ENCODE measurements at regions not wholly inside any gene's neighbourhood (a gene's known extent, or its start where the extent isn't known, plus 50 kb on each side); places are given as distances from the start of the nearest gene placed in this dataset.

GRCh38 chr2:10188729-10189305 is 66.3 kb downstream of the RRM2 start:
- Histone ChIP-seq H3K79me2 (no peaks in the 10 kb centered on the region), H3K27me3 (no peaks in the 10 kb centered on the region), H3K36me3 (replicated peaks; ENCODE audit: insufficient read depth, low read depth) (no peaks in the 10 kb centered on the region), H3K4me2 (no peak overlapping the region), H3K9me3 (ENCODE audit: low read depth) (no peaks in the 10 kb centered on the region), H3K4me3 (no peak overlapping the region), H3K9me2 (replicated peaks; ENCODE audit: insufficient read depth) (no peaks in the 10 kb centered on the region), H3K27ac (no peak overlapping the region), H3K4me1 (ENCODE audit: insufficient read depth) (no peaks in the 10 kb centered on the region), H4K20me1 (ENCODE audit: insufficient read depth, poor library complexity, severe bottlenecking) (no peaks in the 10 kb centered on the region), H2AFZ (no peak overlapping the region)
- no peak for TF ChIP-seq EZH2 (IDR thresholded peaks at IDR 0.05; ENCODE audit: borderline replicate concordance)
- TF ChIP-seq EZH2phosphoT487 (IDR thresholded peaks at IDR 0.05; ENCODE audit: low read depth, severe bottlenecking, unreplicated experiment), result no peak
- TF ChIP-seq CTCF (IDR thresholded peaks at IDR 0.05; ENCODE audit: poor library complexity), result no peak
- DNase-seq (ENCODE audit: low spot score), result no peak
- WGBS (ENCODE audit: low lambda C conversion rate, missing lambda C conversion rate), result 96% methylated on average over 12 of the region's 12 CpGs

GRCh38 chr2:10190255-10190654 is 67.7 kb downstream of the RRM2 start:
- Histone ChIP-seq H3K9me3 (ENCODE audit: low read depth) (no peaks in the 10 kb centered on the region), H3K36me3 (replicated peaks; ENCODE audit: insufficient read depth, low read depth) (no peaks in the 10 kb centered on the region), H4K20me1 (ENCODE audit: insufficient read depth, poor library complexity, severe bottlenecking) (no peaks in the 10 kb centered on the region), H3K27ac (no peak overlapping the region), H2AFZ (no peak overlapping the region), H3K4me1 (ENCODE audit: insufficient read depth) (no peaks in the 10 kb centered on the region), H3K79me2 (no peaks in the 10 kb centered on the region), H3K27me3 (no peaks in the 10 kb centered on the region), H3K4me3 (no peak overlapping the region), H3K4me2 (no peak overlapping the region), H3K9me2 (replicated peaks; ENCODE audit: insufficient read depth) (no peaks in the 10 kb centered on the region)
- WGBS (ENCODE audit: low lambda C conversion rate, missing lambda C conversion rate), result 100% methylated on average over 3 of the region's 3 CpGs
- no peak for DNase-seq (ENCODE audit: low spot score)
- TF ChIP-seq EZH2 (IDR thresholded peaks at IDR 0.05; ENCODE audit: borderline replicate concordance) (no peak), EZH2phosphoT487 (IDR thresholded peaks at IDR 0.05; ENCODE audit: low read depth, severe bottlenecking, unreplicated experiment) (no peak), CTCF (IDR thresholded peaks at IDR 0.05; ENCODE audit: poor library complexity) (no peak)

GRCh38 chr2:10190737-10191532 is 68.4 kb downstream of the RRM2 start:
- 81% methylated on average over 9 of the region's 10 CpGs for WGBS (ENCODE audit: low lambda C conversion rate, missing lambda C conversion rate)
- no peak for TF ChIP-seq EZH2phosphoT487 (IDR thresholded peaks at IDR 0.05; ENCODE audit: low read depth, severe bottlenecking, unreplicated experiment)
- TF ChIP-seq CTCF (IDR thresholded peaks at IDR 0.05; ENCODE audit: poor library complexity), result no peak
- no peak for TF ChIP-seq EZH2 (IDR thresholded peaks at IDR 0.05; ENCODE audit: borderline replicate concordance)
- H3K4me3 ChIP-seq, result no peak overlapping the region
- H2AFZ ChIP-seq, result no peak overlapping the region
- no peak overlapping the region for H3K27ac ChIP-seq
- H3K4me1 ChIP-seq (ENCODE audit: insufficient read depth), result no peaks in the 10 kb centered on the region
- DNase-seq (ENCODE audit: low spot score), result no peak
- no peaks in the 10 kb centered on the region for H3K9me2 ChIP-seq (replicated peaks; ENCODE audit: insufficient read depth)
- H3K27me3 ChIP-seq, result no peaks in the 10 kb centered on the region
- no peaks in the 10 kb centered on the region for H3K9me3 ChIP-seq (ENCODE audit: low read depth)
- H3K79me2 ChIP-seq, result no peaks in the 10 kb centered on the region
- H3K36me3 ChIP-seq (replicated peaks; ENCODE audit: insufficient read depth, low read depth), result no peaks in the 10 kb centered on the region
- no peaks in the 10 kb centered on the region for H4K20me1 ChIP-seq (ENCODE audit: insufficient read depth, poor library complexity, severe bottlenecking)
- no peak overlapping the region for H3K4me2 ChIP-seq

Data from hepatocyte (in vitro differentiated cells).